ENCODE measurements at regions not wholly inside any gene's neighbourhood (a gene's known extent, or its start where the extent isn't known, plus 50 kb on each side); places are given as distances from the start of the nearest gene placed in this dataset.

DNA sequence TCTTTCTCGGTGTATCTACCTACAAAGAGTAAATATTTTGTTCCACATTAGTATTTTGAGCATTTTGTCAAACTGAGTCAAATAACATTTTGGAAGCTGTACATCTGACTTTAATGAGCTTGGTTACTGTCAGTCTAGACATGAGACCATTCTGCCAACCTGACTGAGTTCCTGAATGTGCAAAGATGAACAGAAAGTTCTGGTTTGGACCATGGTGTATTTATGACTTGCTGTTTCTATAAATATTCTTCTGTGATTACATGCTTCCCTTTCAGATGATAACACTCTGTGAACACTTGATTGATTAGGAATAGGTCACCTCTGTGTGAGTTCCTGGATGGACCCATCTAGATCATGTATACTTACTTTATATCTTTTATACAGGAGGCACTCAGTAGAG lies 827.8 kb downstream of the VRK1 start:
- in situ Hi-C loops (cut with HindIII; ENCODE audit: low sequenced_read_pairs) = no loop called here
- DNase-seq (ENCODE audit: low read depth) = no peak
- no peak overlapping the region for H3K4me3 ChIP-seq (ENCODE audit: low read depth, low read length)
- TF ChIP-seq, protein P1, sequence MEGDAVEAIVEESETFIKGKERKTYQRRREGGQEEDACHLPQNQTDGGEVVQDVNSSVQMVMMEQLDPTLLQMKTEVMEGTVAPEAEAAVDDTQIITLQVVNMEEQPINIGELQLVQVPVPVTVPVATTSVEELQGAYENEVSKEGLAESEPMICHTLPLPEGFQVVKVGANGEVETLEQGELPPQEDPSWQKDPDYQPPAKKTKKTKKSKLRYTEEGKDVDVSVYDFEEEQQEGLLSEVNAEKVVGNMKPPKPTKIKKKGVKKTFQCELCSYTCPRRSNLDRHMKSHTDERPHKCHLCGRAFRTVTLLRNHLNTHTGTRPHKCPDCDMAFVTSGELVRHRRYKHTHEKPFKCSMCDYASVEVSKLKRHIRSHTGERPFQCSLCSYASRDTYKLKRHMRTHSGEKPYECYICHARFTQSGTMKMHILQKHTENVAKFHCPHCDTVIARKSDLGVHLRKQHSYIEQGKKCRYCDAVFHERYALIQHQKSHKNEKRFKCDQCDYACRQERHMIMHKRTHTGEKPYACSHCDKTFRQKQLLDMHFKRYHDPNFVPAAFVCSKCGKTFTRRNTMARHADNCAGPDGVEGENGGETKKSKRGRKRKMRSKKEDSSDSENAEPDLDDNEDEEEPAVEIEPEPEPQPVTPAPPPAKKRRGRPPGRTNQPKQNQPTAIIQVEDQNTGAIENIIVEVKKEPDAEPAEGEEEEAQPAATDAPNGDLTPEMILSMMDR (IDR thresholded peaks at IDR 0.05; ENCODE audit: low read depth, low read length, missing control alignments) = no peak

DNA sequence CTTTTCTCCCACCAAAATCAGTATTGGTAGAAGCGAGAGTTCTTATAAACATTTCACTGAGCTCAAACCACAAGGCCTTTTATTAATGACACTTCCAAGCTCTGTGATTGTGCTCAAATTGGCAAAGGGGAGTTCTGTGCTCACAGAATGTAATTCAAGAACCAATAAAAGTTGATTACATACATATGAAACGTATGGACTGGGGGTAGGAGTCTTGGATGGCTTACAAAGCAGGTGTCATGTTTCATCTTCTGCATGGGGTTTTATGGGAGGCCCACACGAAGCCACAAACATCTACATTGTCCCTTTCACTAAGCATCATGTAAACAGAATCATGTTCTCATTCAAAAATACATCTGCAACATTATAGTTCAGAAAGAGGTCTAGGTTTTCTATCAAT lies 828.3 kb downstream of the VRK1 start:
- no peak for DNase-seq (ENCODE audit: low read depth)
- in situ Hi-C loops (cut with HindIII; ENCODE audit: low sequenced_read_pairs) = no loop called here
- no peak overlapping the region for H3K4me3 ChIP-seq (ENCODE audit: low read depth, low read length)
- TF ChIP-seq, protein P1 (IDR thresholded peaks at IDR 0.05; ENCODE audit: low read depth, low read length, missing control alignments) = no peak

DNA sequence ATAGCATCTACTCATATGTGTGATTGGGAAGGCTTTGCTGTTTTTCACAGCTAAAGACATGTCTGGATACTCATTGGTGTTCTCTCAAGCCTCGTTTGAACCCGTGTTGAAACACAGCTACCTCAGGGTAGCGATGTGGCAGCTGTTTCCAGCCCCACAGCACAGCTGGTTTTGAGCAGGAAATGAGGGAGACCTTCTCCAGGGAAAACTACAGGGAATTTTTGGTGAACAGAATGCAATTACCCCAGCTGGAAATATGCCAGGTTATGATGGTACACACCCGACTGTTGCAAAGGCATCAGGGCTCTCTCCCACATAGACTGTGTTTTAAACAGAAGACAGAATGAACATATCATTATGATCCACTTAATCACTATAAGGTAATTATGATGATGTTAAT lies 828.9 kb downstream of the VRK1 start:
- no peak overlapping the region for H3K4me3 ChIP-seq (ENCODE audit: low read depth, low read length)
- no peak for DNase-seq (ENCODE audit: low read depth)
- TF ChIP-seq, protein P1 (IDR thresholded peaks at IDR 0.05; ENCODE audit: low read depth, low read length, missing control alignments) = no peak
- in situ Hi-C loops (cut with HindIII; ENCODE audit: low sequenced_read_pairs) = no loop called here

DNA sequence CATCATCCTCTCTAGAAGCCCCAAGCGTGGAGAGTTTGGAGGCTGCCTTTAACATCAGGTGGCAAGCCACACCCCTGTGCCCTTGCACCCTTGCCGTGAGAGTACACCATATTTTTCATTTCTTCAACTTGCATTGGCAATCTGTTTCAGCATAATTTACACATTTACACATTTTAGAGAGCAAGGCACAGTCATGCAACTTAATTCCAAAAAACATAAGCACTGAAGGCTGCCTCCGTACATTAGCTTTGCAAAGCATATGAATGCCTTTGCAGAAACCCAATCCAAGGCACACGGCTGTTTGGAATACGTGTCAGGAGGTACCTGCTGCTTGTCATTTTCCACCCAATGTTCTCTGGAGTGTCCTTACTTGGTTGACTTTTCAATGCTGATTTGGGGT lies 833.1 kb downstream of the VRK1 start:
- DNase-seq (ENCODE audit: low read depth) = no peak
- H3K4me3 ChIP-seq (ENCODE audit: low read depth, low read length) = no peak overlapping the region
- TF ChIP-seq, protein P1 (IDR thresholded peaks at IDR 0.05; ENCODE audit: low read depth, low read length, missing control alignments) = no peak
- in situ Hi-C loops (cut with HindIII; ENCODE audit: low sequenced_read_pairs) = no loop called here

DNA sequence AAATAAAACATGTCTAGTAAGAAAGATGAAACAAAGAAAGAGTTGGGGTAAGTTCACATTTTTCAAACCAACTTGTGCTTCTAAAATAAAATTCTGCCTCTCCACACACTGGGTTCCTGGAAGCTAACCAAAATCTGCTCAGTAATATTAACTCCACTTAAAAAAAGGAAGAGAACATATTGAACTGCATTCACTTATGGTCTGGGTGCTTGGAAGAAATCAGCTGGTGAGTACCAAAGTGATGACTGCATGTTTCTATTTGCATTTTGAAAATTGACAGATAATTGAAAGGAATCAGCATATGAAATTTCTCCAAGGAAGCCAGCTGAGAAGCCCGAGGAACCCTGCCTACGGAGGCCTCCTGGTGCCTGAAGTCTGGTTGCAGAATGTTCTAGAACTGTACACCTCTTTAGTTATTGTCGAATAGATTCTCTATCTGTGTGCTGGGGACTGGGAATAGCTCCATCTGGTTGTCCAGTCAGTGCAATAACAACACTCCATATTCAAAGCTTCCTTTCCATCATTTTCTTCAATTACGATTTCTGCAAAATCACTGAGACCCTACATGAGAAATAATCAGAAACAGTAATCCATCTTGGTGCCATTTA lies 836.1 kb downstream of the VRK1 start:
- no peak for DNase-seq (ENCODE audit: low read depth)
- in situ Hi-C loops (cut with HindIII; ENCODE audit: low sequenced_read_pairs) = no loop called here
- TF ChIP-seq, protein P1 (IDR thresholded peaks at IDR 0.05; ENCODE audit: low read depth, low read length, missing control alignments) = no peak
- no peak overlapping the region for H3K4me3 ChIP-seq (ENCODE audit: low read depth, low read length)

DNA sequence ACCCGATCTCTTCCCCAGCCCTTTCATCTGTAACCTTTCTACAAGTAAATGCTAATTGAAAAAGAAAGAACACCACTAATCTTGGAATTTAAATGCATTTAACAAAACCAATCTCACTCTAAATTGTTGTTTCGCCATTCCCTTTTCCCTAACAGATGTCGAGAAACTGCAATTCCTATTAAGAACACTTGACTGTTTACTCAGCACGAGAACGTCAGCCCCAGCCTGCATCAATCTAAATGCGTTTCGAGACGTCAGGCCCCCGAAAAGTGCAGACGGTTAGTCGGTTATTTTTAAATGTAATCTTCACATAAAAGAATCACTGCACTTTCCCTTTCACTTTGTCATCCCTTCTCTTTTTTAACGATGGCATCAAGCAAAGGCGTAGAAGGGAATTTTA lies 837.6 kb downstream of the VRK1 start:
- no peak overlapping the region for H3K4me3 ChIP-seq (ENCODE audit: low read depth, low read length)
- no peak for DNase-seq (ENCODE audit: low read depth)
- in situ Hi-C loops (cut with HindIII; ENCODE audit: low sequenced_read_pairs) = no loop called here
- TF ChIP-seq, protein P1 (IDR thresholded peaks at IDR 0.05; ENCODE audit: low read depth, low read length, missing control alignments) = no peak
